OCI-LY1 (cell line): ENCODE measurements at regions not wholly inside any gene's neighbourhood (a gene's known extent, or its start where the extent isn't known, plus 50 kb on each side); places are given as distances from the start of the nearest gene placed in this dataset.

Experiments
- EZH2 ChIP-seq: fragments of 200-600 bp; sonication (generic), shearing (Covaris generic); IDR thresholded peaks from 2 replicates; pipeline ENCODE4 v1.8.0; 2017; ENCODE audit warnings: borderline replicate concordance, mixed run types, mild to moderate bottlenecking, antibody characterized with exemption, low read length, moderate library complexity, mixed read lengths
- TF ChIP-seq, protein P1 (sequence below): fragments of 200-600 bp; sonication (generic), shearing (Covaris generic); IDR thresholded peaks from 2 replicates; pipeline ENCODE4 v1.5.1; 2017; ENCODE audit warnings: mild to moderate bottlenecking, antibody characterized with exemption, low read length, moderate library complexity, mixed read lengths

DNA sequence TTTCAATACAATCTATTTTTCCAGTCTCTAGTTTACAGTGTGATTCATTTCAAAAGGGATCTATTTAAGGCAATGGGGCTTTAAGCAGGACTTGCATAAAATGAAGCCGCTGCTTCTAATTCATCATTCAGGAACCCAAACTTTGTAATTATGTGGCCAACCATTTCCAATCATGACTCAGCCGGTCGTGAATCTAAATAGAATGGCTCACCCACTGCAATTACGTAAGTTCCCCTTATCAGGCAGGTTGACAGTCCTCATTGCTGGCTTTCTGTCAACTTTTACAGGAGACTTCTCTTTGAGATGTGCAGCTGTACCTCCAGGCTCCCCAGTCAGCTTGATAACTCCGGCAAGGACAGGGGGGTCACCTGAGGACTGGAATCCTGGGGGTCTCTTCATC is 152.8 kb upstream of the DAP start:
- TF ChIP-seq EZH2, result no peak
- TF ChIP-seq, protein P1, sequence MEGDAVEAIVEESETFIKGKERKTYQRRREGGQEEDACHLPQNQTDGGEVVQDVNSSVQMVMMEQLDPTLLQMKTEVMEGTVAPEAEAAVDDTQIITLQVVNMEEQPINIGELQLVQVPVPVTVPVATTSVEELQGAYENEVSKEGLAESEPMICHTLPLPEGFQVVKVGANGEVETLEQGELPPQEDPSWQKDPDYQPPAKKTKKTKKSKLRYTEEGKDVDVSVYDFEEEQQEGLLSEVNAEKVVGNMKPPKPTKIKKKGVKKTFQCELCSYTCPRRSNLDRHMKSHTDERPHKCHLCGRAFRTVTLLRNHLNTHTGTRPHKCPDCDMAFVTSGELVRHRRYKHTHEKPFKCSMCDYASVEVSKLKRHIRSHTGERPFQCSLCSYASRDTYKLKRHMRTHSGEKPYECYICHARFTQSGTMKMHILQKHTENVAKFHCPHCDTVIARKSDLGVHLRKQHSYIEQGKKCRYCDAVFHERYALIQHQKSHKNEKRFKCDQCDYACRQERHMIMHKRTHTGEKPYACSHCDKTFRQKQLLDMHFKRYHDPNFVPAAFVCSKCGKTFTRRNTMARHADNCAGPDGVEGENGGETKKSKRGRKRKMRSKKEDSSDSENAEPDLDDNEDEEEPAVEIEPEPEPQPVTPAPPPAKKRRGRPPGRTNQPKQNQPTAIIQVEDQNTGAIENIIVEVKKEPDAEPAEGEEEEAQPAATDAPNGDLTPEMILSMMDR, result no peak
